ENCODE measurements at regions not wholly inside any gene's neighbourhood (a gene's known extent, or its start where the extent isn't known, plus 50 kb on each side); places are given as distances from the start of the nearest gene placed in this dataset.
"Not testable (repeated sequence)": the region's sequence is repeated elsewhere in the genome, so short reads cannot be mapped to it uniquely, and the experiment has no call there.

- DNase-seq = no peak
Measured at GRCh38 chr17:63295839-63296590, 150.1 kb downstream of the CYB561 start.

DNA sequence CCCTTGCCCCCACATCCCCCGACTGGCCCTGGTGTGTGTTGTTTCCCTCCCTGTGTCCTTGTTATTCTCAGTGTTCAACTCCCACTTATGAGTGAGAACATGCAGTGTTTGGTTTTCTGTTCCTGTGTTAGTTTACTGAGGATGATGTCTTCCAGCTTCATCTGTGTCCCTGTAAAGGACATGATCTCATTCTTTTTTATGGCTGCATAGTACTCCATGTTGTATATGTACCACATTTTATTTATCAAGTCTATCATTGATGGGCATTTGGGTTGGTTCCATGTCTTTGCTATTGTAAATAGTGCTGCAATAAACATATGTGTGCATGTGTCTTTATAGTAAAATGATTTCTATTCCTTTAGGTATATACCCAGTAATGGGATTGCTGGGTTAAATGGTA lies 147.2 kb downstream of the CYB561 start:
- DNase-seq = not testable (repeated sequence)

GRCh38 chr17:63304704-63305261 lies 141.3 kb downstream of the CYB561 start:
- no peak for DNase-seq

DNA sequence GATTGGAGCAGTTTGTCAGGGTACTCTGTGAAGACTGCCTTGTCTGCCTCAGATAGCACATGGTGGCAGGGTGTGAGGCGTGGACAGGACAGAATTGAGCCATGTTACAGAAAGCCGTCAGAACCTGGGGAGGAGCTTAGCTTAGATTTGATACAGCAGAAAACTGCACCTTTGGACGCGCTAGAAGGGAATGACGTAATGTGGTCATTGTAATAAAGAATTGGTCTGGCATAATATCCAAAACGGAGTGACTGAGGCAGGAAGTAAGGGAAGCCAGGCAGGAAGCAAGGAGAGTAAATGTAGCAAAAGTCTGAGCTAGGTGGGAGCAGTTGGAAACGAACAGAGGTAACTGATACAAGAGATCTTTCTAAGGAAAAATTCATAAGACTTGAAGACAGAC lies 140.2 kb downstream of the CYB561 start:
- no peak for DNase-seq

DNA sequence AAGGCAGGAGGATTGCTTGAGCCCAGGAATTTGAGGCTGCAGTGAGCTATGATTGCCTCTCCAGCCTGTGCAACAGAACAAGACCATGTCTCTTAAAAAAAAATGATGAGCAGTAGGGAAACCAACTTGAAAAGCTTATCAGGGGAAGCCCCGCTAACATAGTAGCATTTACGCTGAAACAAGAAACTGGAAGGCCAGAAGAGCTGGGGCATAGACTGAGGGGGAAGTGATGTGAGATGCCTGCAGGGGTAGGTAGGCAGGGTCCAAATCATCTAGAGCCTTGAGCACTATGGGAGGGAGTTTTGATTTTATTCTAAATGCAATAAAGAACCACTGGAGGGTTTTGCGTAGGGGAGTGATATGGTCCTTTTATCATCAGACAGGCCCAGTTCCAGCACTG lies 139.3 kb downstream of the CYB561 start:
- no peak for DNase-seq

- no peak for DNase-seq
Measured at GRCh38 chr17:63308272-63308671, 137.8 kb downstream of the CYB561 start.

GRCh38 chr17:63309021-63309420 lies 137.1 kb downstream of the CYB561 start:
- DNase-seq = no peak

DNA sequence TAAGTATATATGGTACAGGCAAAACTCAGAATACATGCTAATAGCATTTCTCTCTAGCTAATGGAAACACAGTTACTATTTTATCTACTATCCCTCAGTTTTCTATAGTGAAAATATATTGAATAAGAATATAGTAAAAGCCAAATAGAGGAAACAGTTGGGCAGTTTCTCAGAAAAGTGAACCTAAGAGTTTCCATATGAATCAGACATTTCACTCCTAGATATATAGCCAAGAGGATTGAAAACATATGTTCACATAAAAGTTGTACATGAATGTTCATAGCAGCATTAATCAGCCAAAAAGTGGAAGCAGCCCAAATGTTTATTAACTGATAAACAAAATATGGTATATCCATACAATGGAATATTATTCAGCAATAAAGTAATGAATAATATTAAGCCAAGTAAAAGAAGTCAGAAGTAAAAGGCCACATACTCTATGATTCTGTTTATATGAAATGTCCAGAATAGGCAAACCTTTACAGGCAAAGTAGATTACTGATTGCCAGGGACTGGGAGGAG lies 134.6 kb downstream of the CYB561 start:
- DNase-seq = no peak

DNA sequence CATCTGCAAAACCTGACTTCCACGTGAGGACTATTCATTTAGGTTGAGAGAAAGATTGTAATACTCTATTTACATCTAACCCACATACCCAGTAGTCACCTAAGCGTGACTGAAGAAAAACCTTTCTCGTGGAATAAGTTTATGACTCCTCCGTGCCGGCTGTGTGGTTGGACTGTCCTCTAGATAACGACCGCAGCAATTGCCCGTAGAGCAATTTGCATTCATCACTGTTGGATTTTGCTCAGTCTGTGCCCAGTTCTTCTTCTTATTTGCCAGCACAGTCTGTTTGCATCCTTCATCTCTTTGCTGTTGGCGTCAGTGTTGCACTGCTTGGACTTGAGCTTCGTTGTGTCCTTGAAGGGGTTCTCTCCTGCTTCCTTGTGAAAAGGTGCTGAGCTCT lies 131.3 kb downstream of the CYB561 start:
- DNase-seq = no peak

GRCh38 chr17:63316100-63316499 lies 130.0 kb downstream of the CYB561 start:
- no peak for DNase-seq

DNA sequence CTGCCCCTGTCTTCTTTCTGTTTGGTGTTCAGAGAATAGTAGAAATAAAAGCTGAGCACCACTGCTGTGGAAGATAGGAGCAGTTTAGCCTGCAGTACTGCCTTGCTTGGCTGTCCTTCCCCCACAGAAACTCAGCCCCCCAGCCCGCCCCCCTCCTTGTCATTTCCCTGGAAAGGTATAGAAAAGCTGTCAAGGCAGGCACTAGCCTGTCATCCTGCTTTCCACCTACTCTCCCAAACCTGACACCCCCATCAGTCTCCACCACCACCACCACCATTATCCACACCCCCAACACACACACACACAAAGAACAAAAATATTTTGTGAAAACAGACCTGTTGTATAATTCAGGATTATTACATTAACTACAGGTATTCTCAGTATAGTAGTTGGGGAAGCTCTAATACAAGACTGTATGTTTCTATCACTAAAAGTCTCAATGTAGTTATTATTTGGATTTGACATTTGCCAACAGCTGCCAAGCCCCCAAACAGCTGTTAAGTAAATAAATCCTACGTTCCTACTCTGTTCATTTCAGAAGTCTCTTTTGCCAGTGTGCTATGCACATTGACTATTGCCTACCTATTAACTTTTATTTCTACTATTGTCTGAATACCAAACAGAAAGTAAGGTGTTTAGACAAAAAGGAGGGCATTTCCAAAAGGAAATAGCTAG lies 128.8 kb downstream of the CYB561 start:
- DNase-seq = no peak

GRCh38 chr17:63325808-63326207 lies 120.3 kb downstream of the CYB561 start:
- no peak for DNase-seq

DNA sequence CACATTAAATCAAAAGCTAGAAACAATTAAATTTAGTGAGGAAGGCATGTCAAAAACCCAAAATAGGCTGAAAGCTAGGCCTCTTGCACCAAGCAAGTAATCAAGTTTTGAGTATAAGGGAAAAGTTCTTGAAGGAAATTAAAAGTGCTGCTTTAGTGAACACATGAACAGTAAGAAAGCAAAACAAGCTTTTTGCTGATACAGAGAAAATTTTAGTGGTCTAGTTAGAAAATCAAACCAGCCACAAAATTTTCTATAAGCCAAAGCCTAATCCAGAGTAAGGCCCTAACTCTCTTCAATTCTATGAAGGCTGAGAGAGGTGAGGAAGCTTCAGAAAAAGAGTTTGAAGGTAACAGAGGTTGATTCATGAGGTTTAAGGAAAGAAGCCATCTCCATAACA lies 116.2 kb downstream of the CYB561 start:
- DNase-seq = no peak

DNA sequence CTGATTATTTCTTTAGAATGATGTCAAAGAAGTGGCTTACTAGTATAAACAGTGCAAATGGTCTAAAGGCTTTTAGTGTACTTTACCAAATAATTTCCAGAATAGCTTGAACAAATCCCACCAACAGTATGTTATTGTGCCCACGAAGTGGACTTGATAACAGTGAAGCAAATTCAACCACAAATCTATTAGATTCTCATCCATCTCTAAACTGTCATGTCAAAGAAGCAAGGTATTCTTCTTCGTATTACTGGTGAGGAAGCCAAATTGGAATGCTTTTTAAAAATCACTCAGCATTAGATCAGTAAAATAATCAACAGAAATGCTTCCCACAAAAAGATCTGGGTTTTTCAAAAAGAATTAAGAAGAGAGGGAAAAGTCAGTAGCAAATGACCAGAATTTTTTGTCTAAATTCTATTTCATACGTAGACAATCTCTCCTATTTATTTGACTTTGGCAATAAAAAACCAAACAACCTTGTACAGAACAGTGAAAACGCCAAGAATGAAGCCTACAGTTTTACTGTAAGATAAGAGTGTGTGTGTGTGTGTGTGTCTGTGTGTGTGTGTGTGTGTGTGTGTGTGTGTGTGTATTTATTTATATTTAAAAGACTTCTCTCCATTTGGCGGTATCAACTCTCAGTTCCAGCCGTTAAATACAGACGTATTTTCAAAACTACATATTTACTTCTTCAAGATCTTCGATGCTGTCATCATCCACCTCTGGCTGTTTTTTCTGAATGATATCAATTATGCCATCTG lies 114.6 kb downstream of the CYB561 start:
- no peak for DNase-seq

DNA sequence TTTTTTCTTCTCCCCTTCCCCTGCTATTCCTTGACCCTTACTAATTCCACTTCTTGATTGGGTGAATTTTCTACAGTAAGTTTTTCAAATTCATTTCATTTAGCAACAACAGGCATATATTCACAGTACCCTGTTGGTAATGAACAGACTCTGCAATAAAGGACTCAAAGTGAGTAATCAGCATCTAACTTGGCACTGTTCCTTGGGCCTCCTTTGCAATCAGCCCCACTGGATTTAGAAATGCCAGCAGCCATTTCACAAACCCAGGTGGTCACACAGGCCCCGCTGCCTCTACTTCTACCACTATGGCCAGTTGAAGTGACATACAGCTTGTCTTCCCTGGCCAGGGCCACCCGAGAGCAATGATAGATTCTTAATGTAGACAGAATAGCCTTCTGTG lies 113.8 kb downstream of the CYB561 start:
- no peak for DNase-seq

- DNase-seq = no peak
Measured at GRCh38 chr17:63333869-63334268, 112.2 kb downstream of the CYB561 start.

GRCh38 chr17:63335831-63336230 lies 110.3 kb downstream of the CYB561 start:
- no peak for DNase-seq

GRCh38 chr17:63337579-63337978 lies 108.5 kb downstream of the CYB561 start:
- DNase-seq = no peak

DNA sequence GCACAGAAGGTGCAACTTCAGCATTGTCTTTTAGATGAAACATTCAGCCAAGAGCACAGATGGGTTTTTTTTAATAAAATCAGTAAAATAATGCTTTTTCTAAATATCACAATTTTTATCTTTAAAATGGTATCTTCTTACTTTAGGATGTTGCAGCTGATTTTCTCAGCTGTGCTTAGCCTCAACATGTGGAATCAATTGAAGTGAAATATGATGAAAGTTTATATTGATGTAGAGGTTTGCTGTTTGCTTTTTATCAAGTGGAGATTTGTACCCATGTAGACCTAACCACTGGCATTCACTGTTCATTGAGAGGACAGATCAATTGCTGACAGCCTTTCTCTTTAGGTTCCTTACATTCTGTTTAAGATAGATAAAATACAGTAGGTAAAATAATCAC lies 107.8 kb downstream of the CYB561 start:
- DNase-seq = no peak

GRCh38 chr17:63341276-63341675 lies 104.8 kb downstream of the CYB561 start:
- DNase-seq = no peak

DNA sequence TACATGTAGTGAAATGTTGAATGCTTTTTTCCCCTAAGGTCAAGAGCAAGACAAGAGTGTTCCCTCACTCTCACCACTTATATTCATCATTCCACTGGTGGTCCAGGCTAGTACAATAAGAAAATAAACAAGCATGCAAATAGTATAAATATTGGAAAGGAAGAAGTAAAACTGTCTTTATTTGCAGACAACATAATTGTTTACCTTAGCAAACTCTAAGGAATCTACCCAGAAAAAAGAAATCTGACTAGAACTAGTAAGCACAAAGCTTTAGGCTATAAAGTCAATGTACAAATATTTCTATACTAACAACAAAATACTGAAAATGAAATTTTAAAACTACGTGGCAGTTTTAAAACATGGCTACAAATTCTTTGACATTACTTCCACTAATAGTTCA lies 101.7 kb downstream of the CYB561 start:
- no peak for DNase-seq

- no peak for DNase-seq
Measured at GRCh38 chr17:63345611-63346010, 100.5 kb downstream of the CYB561 start.

DNA sequence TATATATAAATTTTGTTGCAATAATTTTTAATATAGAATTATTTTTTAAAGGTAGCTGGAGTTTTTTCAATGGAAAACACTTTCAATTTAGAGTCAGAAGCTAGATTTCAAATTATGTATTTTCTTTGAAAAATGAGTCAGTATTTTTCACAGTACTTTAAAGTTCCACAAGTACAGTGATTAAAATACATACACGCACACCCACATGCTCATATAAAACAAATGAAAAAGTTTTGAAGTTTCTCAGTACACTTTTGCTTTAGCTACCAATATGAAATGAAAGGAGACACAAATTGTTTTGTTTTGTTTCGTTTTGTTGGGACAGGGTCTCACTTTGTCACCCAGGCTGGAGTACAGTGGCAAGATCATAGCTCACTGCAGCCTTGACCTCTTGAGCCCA lies 98.6 kb downstream of the CYB561 start:
- DNase-seq = no peak
